ENCODE measurements at regions not wholly inside any gene's neighbourhood (a gene's known extent, or its start where the extent isn't known, plus 50 kb on each side); places are given as distances from the start of the nearest gene placed in this dataset.

DNA sequence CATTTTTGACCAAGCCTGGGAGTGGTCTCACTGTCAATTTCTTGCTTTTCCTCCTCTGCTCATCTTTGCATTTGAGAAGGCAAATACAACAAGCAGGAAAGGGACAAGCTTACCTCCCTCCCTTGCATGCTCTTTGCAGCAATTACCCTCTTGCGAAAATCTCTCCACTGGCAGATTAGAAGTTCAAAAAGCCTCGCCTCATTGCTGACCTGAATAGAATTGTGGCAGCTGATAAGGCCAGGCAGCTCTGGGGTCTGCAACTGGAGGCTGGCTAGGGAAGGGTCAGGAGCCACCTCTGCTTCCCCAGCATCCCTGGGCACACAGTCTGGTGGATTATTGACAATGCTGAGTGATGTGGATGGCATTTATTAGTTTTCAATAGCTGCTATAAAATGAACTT lies 362.3 kb upstream of the KIF2A start:
- H3K4me1 ChIP-seq (ENCODE audit: control insufficient read depth, insufficient read depth, low read length): peaks cover 3% of the 10 kb centered on the region
- no peaks in the 10 kb centered on the region for H3K27me3 ChIP-seq (ENCODE audit: control insufficient read depth, insufficient read depth, low read length, poor library complexity, severe bottlenecking)
- H3K4me3 ChIP-seq (ENCODE audit: low read length): no peak overlapping the region
- Mint-ChIP-seq H3K4me1 (peaks cover 12% of the 10 kb centered on the region), H3K36me3 (ENCODE audit: low read depth) (no peaks in the 10 kb centered on the region), H3K27me3 (ENCODE audit: insufficient read depth) (no peaks in the 10 kb centered on the region), H3K27ac (no peak overlapping the region), H3K9me3 (no peaks in the 10 kb centered on the region), H3K4me3 (no peak overlapping the region)
- no peak overlapping the region for H3K27ac ChIP-seq (ENCODE audit: low read depth, low read length)
- no peak overlapping the region for H3K9ac ChIP-seq (ENCODE audit: extremely low read depth, low read length, poor library complexity, severe bottlenecking)
- TF ChIP-seq, protein P1, sequence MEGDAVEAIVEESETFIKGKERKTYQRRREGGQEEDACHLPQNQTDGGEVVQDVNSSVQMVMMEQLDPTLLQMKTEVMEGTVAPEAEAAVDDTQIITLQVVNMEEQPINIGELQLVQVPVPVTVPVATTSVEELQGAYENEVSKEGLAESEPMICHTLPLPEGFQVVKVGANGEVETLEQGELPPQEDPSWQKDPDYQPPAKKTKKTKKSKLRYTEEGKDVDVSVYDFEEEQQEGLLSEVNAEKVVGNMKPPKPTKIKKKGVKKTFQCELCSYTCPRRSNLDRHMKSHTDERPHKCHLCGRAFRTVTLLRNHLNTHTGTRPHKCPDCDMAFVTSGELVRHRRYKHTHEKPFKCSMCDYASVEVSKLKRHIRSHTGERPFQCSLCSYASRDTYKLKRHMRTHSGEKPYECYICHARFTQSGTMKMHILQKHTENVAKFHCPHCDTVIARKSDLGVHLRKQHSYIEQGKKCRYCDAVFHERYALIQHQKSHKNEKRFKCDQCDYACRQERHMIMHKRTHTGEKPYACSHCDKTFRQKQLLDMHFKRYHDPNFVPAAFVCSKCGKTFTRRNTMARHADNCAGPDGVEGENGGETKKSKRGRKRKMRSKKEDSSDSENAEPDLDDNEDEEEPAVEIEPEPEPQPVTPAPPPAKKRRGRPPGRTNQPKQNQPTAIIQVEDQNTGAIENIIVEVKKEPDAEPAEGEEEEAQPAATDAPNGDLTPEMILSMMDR (conservative IDR thresholded peaks at IDR 0.05): no peak
- no peaks in the 10 kb centered on the region for H3K9me3 ChIP-seq (ENCODE audit: control insufficient read depth, low read length)
- H3K36me3 ChIP-seq (ENCODE audit: control insufficient read depth, insufficient read depth, low read length): no peaks in the 10 kb centered on the region
- peak; percentile 53 for DNase-seq
- WGBS, 2 experiments (ENCODE audit: insufficient coverage in 1 of 2, insufficient read length in 1 of 2): 61 to 73% methylated on average over 2 of the region's 2 CpGs

DNA sequence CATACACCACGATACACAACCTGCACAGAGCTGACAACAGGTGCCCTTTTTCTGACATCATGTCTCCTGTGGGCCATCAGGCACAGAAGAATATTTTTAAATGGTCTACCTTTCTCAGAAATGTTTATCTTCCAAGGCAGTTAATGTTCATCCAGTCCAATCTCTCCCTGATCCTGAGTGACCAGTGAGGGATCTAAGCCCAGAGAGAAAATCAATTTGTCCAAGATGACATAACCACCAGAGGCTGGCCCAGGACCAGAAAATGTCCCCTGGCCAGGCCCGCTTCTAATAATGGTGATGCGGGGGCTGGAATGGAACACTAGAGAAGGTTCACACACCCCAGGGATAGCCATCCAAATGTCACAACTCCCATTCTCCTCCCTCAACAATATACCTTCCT lies 357.9 kb upstream of the KIF2A start:
- no peak for DNase-seq
- no peaks in the 10 kb centered on the region for H3K9me3 ChIP-seq (ENCODE audit: control insufficient read depth, low read length)
- TF ChIP-seq, protein P1 (conservative IDR thresholded peaks at IDR 0.05): no peak
- H3K36me3 ChIP-seq (ENCODE audit: control insufficient read depth, insufficient read depth, low read length): no peaks in the 10 kb centered on the region
- H3K4me1 Mint-ChIP-seq: peaks cover 13% of the 10 kb centered on the region
- H3K4me3 Mint-ChIP-seq: no peak overlapping the region
- no peaks in the 10 kb centered on the region for H3K27me3 ChIP-seq (ENCODE audit: control insufficient read depth, insufficient read depth, low read length, poor library complexity, severe bottlenecking)
- no peak overlapping the region for H3K4me3 ChIP-seq (ENCODE audit: low read length)
- no peak overlapping the region for H3K9ac ChIP-seq (ENCODE audit: extremely low read depth, low read length, poor library complexity, severe bottlenecking)
- H3K27ac Mint-ChIP-seq: no peak overlapping the region
- no peaks in the 10 kb centered on the region for H3K27me3 Mint-ChIP-seq (ENCODE audit: insufficient read depth)
- no peaks in the 10 kb centered on the region for H3K9me3 Mint-ChIP-seq
- H3K36me3 Mint-ChIP-seq (ENCODE audit: low read depth): no peaks in the 10 kb centered on the region
- peaks cover 3% of the 10 kb centered on the region for H3K4me1 ChIP-seq (ENCODE audit: control insufficient read depth, insufficient read depth, low read length)
- H3K27ac ChIP-seq (ENCODE audit: low read depth, low read length): no peak overlapping the region
- 95 to 100% methylated on average over 1 to 3 of the region's 3 CpGs for WGBS, 2 experiments (ENCODE audit: insufficient coverage in 1 of 2, insufficient read length in 1 of 2)

DNA sequence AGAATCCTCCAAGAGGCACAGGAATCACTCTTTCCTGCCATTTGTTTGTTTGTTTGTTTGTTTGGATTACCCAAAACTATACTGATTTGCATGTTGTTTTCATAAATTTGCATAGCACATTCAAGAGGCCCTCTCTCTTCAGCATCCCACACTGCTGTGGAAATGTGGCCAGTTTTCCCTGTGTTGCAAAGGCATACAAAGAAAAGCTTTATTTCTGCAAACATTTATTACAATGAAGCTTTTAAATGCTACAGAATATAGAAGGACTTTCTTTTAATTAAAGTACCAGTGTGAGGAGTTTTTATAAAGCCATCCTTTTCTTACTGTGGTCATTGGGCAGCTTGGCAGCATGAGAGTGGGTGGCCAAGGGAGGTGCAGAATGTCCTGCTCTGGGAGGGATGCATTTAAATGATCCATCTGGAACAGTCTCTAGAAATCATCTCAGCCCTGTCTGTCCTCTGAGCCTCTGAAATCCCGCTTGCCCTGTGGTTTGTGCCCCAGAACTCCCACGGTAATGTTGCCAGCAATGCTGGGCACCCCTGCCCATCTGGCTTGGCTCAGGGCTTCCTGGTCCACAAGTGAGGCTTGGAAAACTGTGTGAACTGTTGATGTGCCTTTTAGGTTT lies 356.8 kb upstream of the KIF2A start:
- Mint-ChIP-seq H3K4me3 (no peak overlapping the region), H3K36me3 (ENCODE audit: low read depth) (no peaks in the 10 kb centered on the region), H3K9me3 (no peaks in the 10 kb centered on the region), H3K27me3 (ENCODE audit: insufficient read depth) (no peaks in the 10 kb centered on the region), H3K4me1 (peaks cover 11% of the 10 kb centered on the region), H3K27ac (no peak overlapping the region)
- H3K9me3 ChIP-seq (ENCODE audit: control insufficient read depth, low read length): no peaks in the 10 kb centered on the region
- H3K4me3 ChIP-seq (ENCODE audit: low read length): no peak overlapping the region
- no peaks in the 10 kb centered on the region for H3K36me3 ChIP-seq (ENCODE audit: control insufficient read depth, insufficient read depth, low read length)
- WGBS, 2 experiments (ENCODE audit: insufficient coverage in 1 of 2, insufficient read length in 1 of 2): 86 to 89% methylated on average over 2 of the region's 2 CpGs
- no peaks in the 10 kb centered on the region for H3K4me1 ChIP-seq (ENCODE audit: control insufficient read depth, insufficient read depth, low read length)
- DNase-seq: no peak
- no peak overlapping the region for H3K27ac ChIP-seq (ENCODE audit: low read depth, low read length)
- TF ChIP-seq, protein P1 (conservative IDR thresholded peaks at IDR 0.05): no peak
- H3K9ac ChIP-seq (ENCODE audit: extremely low read depth, low read length, poor library complexity, severe bottlenecking): no peak overlapping the region
- H3K27me3 ChIP-seq (ENCODE audit: control insufficient read depth, insufficient read depth, low read length, poor library complexity, severe bottlenecking): no peaks in the 10 kb centered on the region
